ENCODE measurements at regions not wholly inside any gene's neighbourhood (a gene's known extent, or its start where the extent isn't known, plus 50 kb on each side); places are given as distances from the start of the nearest gene placed in this dataset.

- Histone ChIP-seq H3K27ac (no peak overlapping the region), H3K36me3 (no peaks in the 10 kb centered on the region), H3K9me3 (no peaks in the 10 kb centered on the region), H3K27me3 (no peaks in the 10 kb centered on the region), H3K4me1 (peaks cover 0 to 12% of the 10 kb centered on the region in 2 donors), H3K4me3 (replicated peaks in 1 of 3) (no peak overlapping the region)
- TF ChIP-seq POLR2A (IDR thresholded peaks at IDR 0.05) (no peak), CTCF (IDR thresholded peaks at IDR 0.05) (no peak)
- intact Hi-C loops (cut with DNase I), result no loop called here
- WGBS, 2 donors, result 94 to 96% methylated on average over 11 to 16 of the region's 16 CpGs
- DNase-seq, result no peak
These were observed 87.4 kb upstream of the CLDN5 start for GRCh38 chr22:19611590-19611989.

GRCh38 chr22:19612866-19613572 is 88.8 kb upstream of the CLDN5 start:
- Histone ChIP-seq H3K36me3 (no peaks in the 10 kb centered on the region), H3K9me3 (no peaks in the 10 kb centered on the region), H3K4me3 (replicated peaks in 1 of 3) (no peak overlapping the region), H3K27me3 (no peaks in the 10 kb centered on the region), H3K27ac (no peak overlapping the region), H3K4me1 (no peaks in the 10 kb centered on the region)
- intact Hi-C loops (cut with DNase I), result no loop called here
- no peak for DNase-seq
- WGBS, 2 donors, result 81 to 91% methylated on average over 16 of the region's 16 CpGs
- no peak for TF ChIP-seq CTCF (IDR thresholded peaks at IDR 0.05)
- TF ChIP-seq POLR2A (IDR thresholded peaks at IDR 0.05), result no peak

- intact Hi-C loops (cut with DNase I), result no loop called here
- Histone ChIP-seq H3K4me1 (no peaks in the 10 kb centered on the region), H3K27ac (no peak overlapping the region), H3K9me3 (no peaks in the 10 kb centered on the region), H3K4me3 (replicated peaks in 1 of 3) (no peak overlapping the region), H3K36me3 (no peaks in the 10 kb centered on the region), H3K27me3 (no peaks in the 10 kb centered on the region)
- DNase-seq, result no peak
- TF ChIP-seq CTCF (IDR thresholded peaks at IDR 0.05) (no peak), POLR2A (IDR thresholded peaks at IDR 0.05) (no peak)
- whole genome bisulfite sequencing, 2 donors, result 67% methylated on average over 2 of the region's 2 CpGs
These were observed 90.3 kb upstream of the CLDN5 start for GRCh38 chr22:19614536-19614863.

- DNase-seq, result no peak
- Histone ChIP-seq H3K9me3 (no peaks in the 10 kb centered on the region), H3K27ac (no peak overlapping the region), H3K4me1 (no peaks in the 10 kb centered on the region), H3K4me3 (replicated peaks in 1 of 3) (no peak overlapping the region), H3K27me3 (no peaks in the 10 kb centered on the region), H3K36me3 (no peaks in the 10 kb centered on the region)
- TF ChIP-seq CTCF (IDR thresholded peaks at IDR 0.05) (no peak), POLR2A (IDR thresholded peaks at IDR 0.05) (no peak)
- intact Hi-C loops (cut with DNase I), result no loop called here
- WGBS, 2 donors, result 79 to 80% methylated on average over 13 of the region's 13 CpGs
These were observed 90.8 kb upstream of the CLDN5 start for GRCh38 chr22:19615001-19615461.

GRCh38 chr22:19615867-19616581 is 91.8 kb upstream of the CLDN5 start:
- Histone ChIP-seq H3K4me1 (peaks cover 4 to 5% of the 10 kb centered on the region in 2 donors), H3K27ac (no peak overlapping the region), H3K36me3 (no peaks in the 10 kb centered on the region), H3K4me3 (replicated peaks in 1 of 3) (no peak overlapping the region), H3K27me3 (no peaks in the 10 kb centered on the region), H3K9me3 (no peaks in the 10 kb centered on the region)
- TF ChIP-seq CTCF (IDR thresholded peaks at IDR 0.05) (no peak), POLR2A (IDR thresholded peaks at IDR 0.05) (no peak)
- 80 to 83% methylated on average over 9 of the region's 9 CpGs for WGBS, 2 donors
- intact Hi-C loops (cut with DNase I), result no loop called here
- no peak for DNase-seq

Data from thyroid gland (tissue), 4 donors.